ENCODE measurements at regions not wholly inside any gene's neighbourhood (a gene's known extent, or its start where the extent isn't known, plus 50 kb on each side); places are given as distances from the start of the nearest gene placed in this dataset.

GRCh38 chr12:78703820-78704525 lies 160.6 kb upstream of the SYT1 start:
- DNase-seq = no peak

- DNase-seq = no peak
Measured at GRCh38 chr12:78711954-78712353, 152.6 kb upstream of the SYT1 start.

DNA sequence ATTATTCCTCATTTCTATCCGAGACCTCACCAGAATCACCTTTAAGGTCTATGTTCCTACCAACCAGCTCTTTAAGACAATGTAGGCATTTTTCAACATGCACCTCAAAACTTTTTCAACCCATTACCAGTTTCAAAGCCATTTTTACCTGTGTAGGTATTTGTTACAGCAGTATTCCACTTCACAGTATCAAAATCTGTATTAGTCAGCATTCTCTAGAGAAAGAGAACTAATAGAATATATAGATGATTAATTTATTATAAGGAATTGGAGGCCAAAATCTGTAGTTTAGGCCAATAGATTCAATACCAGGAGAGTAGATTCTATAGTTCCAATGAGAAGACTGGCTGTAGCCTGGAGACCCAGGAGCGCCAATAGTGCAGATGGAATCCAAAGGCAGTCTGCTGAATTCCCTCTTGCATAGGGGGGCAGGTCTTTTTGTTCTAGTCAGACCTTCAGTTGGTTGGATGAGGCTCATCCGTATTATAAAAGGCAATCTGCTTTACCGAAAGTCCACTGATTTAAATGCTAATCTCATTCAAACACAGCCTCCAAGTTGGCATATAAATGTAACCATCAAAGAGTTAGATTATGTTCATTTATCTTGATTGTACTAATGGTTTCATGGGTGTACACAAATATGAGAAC lies 151.6 kb upstream of the SYT1 start:
- DNase-seq = no peak

DNA sequence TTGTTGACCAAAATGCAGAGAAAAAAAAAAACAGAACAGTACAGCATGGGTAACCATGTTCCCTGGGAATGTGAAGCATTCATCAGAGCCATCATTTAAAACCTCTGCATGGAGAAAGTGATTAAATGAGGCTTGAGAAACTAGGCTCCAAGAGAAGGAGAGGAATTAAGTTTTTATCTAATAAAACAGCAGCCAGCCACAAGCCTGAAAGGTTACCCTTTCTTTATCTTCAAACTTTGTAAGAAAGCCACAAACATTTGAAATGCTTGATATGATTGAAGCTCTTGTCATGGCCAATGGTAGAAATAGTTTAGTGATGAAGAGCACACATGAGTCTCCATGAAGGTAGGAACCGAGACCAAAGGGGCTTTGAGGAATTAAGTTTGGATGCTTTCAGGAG lies 144.9 kb upstream of the SYT1 start:
- no peak for DNase-seq

GRCh38 chr12:78721906-78722305 lies 142.7 kb upstream of the SYT1 start:
- DNase-seq = no peak

GRCh38 chr12:78725033-78725432 lies 139.5 kb upstream of the SYT1 start:
- no peak for DNase-seq

DNA sequence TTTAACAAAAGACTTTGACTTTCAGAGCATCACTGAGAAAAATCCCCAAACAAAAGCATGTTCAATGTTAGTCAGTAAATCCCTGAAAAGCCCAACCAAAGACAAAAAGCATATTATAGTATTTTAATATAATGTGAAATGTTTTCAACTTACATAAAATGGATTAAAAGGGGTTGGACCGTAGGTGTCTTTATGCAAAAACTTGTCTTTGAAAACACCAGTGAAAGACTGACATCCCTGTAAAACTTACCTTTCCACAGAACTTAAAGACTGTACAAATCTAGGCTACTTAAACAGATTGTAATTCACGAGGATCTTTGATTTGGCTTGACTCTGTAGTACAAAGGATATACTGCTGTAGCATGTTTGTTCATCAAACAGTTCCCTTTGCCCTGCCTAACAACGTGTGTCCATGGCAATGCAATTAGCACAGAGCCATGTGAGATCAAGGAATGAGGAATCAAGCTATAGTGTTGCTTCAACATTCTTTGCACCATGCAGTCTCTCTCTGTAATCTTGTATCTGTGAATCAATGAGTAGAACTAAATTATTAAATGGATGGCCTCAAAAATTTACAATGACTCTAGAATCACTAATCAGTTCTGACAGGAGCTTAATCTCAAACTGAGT lies 138.5 kb upstream of the SYT1 start:
- no peak for DNase-seq

GRCh38 chr12:78726854-78727253 lies 137.7 kb upstream of the SYT1 start:
- DNase-seq = no peak

DNA sequence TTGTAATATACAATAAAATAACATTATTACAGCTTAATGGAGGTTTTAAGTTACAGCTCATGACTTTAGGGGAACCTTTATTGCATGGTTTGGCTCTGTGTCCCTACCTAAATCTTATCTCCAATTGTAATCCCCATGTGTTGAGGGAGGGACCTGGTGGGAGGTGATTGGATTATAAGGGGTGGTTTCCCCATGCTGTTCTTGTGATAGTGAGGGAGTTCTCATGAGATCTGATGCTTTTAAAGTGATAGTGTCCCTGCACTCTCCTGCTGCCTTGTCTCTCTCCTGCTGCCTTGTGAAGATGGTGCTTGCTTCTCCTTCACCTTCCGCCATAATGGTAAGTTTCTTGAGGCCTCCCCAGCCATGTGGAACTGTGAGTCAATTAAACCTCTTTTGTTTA lies 132.1 kb upstream of the SYT1 start:
- DNase-seq = no peak

GRCh38 chr12:78739653-78740052 lies 124.9 kb upstream of the SYT1 start:
- no peak for DNase-seq

DNA sequence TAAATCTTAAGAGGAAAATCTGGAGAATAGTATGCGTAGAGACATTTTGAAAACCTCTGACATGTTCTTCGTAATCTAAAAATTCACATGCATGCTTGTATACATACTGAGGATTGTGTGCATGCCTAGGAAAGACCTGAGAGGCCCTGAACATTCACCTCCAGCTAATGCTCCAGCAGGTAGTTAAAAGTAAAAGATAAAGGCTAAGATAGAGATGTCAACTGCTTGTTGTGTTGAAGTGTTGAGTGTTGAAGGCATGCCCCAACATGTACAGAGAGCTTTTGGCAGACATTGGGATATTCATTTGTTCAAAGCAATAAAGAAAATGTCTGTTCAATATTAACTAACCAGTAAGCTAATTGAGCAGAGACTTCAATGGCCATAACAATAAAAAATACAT lies 118.6 kb upstream of the SYT1 start:
- no peak for DNase-seq

- DNase-seq = no peak
Measured at GRCh38 chr12:78753058-78753457, 111.5 kb upstream of the SYT1 start.

DNA sequence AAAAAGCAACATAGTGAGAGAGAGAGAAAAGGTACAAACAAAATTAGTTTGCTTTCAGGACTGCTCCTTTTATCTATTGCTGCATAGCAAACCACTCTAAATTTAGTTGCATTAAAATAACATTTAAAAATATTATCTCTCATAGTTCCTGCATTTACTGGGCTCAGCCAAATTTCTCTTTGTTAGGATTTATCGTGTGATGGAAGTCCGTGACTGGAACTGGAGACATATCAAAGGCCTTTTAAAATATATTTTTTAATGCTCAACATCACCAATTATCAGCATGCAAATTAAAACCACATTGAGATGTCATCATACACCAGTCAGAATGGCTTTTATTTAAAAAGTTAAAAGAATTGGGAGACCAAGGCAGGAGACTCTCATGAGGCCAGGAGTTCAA lies 107.6 kb upstream of the SYT1 start:
- DNase-seq = no peak

GRCh38 chr12:78759367-78759766 lies 105.2 kb upstream of the SYT1 start:
- no peak for DNase-seq

- DNase-seq = no peak
Measured at GRCh38 chr12:78760906-78761305, 103.7 kb upstream of the SYT1 start.

DNA sequence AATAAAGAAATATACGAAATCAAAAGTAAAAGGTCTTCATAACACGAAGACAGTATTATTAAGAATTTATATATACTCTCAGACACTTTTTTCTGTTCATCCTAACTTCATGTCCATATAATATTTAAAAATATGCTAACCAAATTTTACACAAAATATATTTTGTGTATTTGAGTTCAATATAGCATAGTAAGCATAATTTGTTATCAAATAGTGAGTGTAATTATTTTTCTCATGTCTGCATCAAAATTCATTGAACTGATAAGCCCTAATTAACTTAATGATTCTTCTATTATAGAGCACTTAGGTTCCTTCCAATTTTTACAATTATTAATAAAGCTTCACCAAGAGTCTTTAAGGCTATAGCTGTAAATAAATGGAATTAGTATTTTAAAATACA lies 99.7 kb upstream of the SYT1 start:
- no peak for DNase-seq

- DNase-seq = no peak
Measured at GRCh38 chr12:78767264-78767981, 97.2 kb upstream of the SYT1 start.

- DNase-seq = no peak
Measured at GRCh38 chr12:78778339-78778738, 86.2 kb upstream of the SYT1 start.

DNA sequence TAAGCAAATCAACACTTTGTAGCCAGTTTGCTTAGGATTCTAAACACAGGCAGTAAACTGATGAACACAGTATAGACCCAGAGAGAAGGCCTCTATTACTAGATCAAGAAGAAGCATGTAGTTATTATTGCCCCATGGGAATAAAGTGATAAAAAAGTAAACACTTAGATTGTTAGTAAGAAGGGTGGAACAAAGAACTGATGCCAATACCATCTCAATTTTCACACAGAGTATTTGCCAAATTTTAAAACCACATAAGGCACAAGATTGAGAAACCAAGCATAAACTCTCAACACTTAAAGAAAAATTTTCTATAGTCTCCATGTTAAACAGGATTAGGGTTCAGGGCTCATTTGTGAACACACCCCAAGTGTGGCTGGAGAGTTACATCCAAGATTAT lies 77.0 kb upstream of the SYT1 start:
- no peak for DNase-seq

DNA sequence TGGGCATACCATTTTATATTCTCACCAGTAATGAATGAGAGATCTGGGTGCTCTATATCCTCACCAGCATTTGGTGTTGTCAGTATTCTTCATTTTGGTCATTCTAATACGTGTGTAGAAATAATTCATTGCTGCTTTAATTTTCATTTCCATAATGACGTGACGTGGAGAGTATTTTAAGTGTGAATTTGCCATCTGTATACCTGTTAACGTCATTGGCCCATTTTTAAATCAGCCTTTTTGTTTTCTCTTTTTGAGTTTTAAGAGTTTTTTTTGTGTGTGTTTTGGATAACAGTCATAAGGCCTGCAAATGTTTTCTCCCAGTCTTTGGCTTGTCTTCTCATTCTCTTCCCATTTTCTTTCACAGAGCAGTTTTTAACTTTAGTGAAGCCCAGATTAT lies 74.4 kb upstream of the SYT1 start:
- no peak for DNase-seq

GRCh38 chr12:78792052-78792698 lies 72.4 kb upstream of the SYT1 start:
- no peak for DNase-seq

GRCh38 chr12:78793491-78793890 lies 71.1 kb upstream of the SYT1 start:
- no peak for DNase-seq

GRCh38 chr12:78793982-78794381 lies 70.6 kb upstream of the SYT1 start:
- no peak for DNase-seq
